GM18870 (cell line): ENCODE measurements at regions not wholly inside any gene's neighbourhood (a gene's known extent, or its start where the extent isn't known, plus 50 kb on each side); places are given as distances from the start of the nearest gene placed in this dataset.
A peak's percentile ranks its signal among the peaks of the same experiment; 100 is the strongest.
"Not testable (repeated sequence)": the region's sequence is repeated elsewhere in the genome, so short reads cannot be mapped to it uniquely, and the experiment has no call there.

Source experiments
- ATAC-seq: cut with Tn5 transposase; IDR thresholded peaks from one replicate; pipeline ENCODE4 v1.9.1; 2021; ENCODE audit warnings: moderate library complexity; ENCODE audit not compliant: unreplicated experiment

DNA sequence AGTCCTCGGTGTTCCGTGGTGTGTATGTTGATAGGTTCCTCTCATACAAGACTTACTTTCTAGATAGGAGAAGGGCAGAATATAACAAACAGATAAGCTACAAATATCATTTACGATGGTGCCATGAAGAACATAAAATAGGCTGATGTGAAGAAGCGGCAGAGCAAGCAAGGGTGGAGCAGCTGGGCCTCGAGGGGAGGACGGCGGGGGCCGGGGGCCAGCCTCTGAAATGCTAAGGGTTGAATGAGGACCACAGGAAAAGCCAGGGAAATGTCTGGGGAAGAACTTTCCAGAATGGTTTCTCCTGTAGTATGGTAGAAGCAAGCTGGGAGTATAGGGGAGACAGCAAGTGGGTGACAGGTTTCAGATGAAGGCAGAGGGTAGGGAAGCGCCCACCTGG, 529.5 kb downstream of the LIG4 start:
- ATAC-seq, result no peak

GRCh38 chr13:107681600-107681999, 533.7 kb downstream of the LIG4 start:
- ATAC-seq, result no peak

DNA sequence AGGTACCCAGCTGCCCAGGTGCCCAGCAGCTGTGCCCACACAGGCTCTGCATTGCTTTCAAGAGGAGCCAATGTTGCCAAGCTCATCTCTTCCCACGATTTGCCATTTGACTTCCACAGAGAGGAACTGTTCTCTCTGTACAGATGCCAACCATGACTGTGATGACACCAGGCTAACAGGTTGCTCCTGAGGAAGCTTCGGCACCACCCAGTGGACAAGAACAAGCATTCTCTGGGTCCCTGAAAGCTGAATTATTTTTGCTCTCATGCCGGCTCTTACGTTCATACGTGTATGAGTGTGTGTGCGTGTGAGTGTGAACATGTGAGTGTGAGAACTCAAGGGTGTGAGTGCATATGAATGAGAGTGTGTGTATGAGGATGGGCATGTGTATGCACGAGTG, 535.2 kb downstream of the LIG4 start:
- no peak for ATAC-seq

- no peak for ATAC-seq
Measured at GRCh38 chr13:107678075-107678689, 537.2 kb downstream of the LIG4 start.

- no peak for ATAC-seq
Measured at GRCh38 chr13:107675847-107676550, 539.3 kb downstream of the LIG4 start.

DNA sequence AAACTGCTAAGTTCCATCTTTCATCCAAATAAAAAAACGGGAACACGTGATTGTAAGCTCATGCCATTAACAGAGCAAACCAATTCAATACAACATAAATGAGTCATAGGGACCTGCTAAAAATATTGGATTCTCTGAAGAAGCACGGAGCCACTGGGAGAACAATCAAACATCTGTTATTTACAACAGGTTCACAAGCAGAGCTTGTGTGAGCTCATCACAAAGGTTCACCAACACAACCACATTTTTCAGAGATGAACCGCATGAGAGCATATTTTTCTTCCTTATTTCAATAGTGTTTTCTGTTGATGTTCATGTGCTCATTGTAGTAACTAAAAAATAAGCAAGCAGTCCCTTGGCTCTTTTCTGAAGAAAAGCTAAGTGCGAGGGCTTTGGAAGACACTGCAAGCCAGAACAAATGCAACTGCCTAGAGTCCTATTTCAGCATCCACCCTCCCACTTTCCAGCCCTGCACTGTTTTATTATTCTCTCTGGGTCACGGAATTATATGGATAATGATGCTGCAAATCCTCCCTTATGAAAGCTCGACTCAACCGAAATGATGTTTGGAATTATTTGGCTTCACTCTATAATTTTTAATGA, 545.8 kb downstream of the LIG4 start:
- no peak for ATAC-seq

GRCh38 chr13:107665926-107666458, 549.3 kb downstream of the LIG4 start:
- no peak for ATAC-seq

GRCh38 chr13:107650081-107650701, 565.1 kb downstream of the LIG4 start:
- peak; percentile 76 for ATAC-seq

DNA sequence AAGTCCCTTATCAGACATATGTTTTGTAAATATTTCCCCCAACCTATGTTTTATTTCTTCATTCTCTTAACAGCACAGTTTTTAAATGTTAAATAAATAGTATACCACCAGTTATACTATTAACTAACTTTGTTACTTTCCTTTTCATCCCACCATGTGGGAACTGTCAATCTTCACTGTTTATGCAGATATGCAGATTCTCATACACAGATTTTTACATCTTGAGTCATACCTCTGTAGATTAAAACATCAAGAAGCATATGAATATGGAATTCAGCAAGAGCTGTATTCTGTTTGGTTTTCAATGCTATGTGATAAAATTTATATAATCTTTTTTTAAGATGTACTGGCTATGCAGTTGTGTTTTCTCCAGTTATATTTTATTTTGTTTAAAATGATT, 566.3 kb downstream of the LIG4 start:
- ATAC-seq, result no peak

GRCh38 chr13:107644136-107644535, 571.2 kb downstream of the LIG4 start:
- no peak for ATAC-seq

GRCh38 chr13:107643615-107644014, 571.7 kb downstream of the LIG4 start:
- ATAC-seq, result no peak

- no peak for ATAC-seq
Measured at GRCh38 chr13:107642831-107643230, 572.5 kb downstream of the LIG4 start.

DNA sequence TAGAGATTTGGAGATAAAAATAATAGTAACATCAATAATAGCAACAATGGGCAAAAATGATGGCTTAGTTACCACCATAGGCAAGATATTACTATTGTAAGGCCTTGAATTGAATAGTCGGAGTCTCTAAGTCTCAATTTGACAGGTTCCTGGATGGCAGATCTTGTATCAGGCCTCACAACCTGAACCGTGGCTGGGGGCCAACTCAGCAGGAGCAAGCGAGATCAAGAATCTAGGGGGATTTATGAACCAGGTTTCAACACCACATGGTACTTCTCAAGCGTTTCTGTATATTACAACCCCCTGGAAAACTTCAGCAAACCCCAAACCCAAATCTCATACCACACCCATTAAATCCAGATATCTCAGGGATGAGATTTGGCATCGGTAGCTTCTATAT, 573.8 kb downstream of the LIG4 start:
- ATAC-seq, result no peak

GRCh38 chr13:107625648-107626047, 589.7 kb downstream of the LIG4 start:
- no peak for ATAC-seq

DNA sequence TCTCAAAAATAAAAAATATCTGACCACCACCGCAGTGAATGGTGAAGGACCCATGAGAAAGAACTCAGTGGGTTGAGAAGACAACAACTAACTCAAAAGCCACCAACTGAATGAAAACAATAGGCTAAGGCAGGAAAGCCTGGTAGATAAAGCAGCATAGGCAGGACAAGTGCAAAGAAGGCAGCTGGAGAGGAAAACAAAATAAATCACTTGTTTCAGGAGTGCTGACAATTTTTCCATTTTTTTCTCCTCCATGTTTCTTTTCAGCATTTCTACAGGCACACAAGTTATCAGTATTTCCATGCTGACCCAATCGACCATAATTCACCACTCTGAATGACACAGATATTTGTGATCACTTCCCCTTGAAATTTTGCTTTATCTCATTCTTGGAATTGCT, 597.8 kb downstream of the LIG4 start:
- no peak for ATAC-seq

DNA sequence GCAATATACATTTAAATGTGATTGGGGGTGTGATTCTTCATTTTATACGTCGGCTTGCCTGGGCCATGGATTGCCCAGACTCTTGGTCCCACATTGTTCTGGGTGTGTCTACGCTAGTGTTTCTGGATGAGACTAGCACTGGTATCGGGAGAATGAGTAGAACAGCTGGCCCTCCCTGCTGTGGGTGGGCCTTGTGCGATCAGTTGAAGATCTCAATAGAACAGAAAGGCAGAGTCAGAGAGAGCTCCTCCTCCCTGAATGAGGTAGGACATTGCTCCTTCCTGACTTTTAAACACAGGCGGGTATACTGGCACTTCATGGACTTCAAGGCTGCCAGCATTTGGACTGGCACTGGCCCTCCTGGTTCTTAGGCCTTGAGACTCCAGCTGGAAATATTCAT, 603.0 kb downstream of the LIG4 start:
- ATAC-seq, result no peak

DNA sequence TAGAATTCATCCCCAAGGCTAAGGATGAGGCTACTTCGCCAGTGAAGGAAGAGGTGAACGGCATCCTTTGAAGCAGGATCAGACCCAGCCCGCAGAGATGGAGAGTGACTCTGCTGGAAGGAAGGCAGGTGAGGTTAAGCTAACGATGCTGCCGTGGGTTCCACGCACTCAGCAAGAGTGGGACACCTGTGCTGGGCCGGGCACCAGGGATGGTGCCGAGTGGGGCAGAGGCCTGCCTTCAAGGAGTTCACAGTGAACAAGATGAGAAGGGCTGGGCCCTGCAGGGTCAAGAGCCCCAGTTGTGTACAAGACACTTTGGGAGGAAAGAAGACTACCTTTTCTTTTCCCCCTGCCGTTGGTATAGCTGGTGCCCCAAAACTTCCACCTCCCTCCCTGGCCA, 606.6 kb downstream of the LIG4 start:
- no peak for ATAC-seq

DNA sequence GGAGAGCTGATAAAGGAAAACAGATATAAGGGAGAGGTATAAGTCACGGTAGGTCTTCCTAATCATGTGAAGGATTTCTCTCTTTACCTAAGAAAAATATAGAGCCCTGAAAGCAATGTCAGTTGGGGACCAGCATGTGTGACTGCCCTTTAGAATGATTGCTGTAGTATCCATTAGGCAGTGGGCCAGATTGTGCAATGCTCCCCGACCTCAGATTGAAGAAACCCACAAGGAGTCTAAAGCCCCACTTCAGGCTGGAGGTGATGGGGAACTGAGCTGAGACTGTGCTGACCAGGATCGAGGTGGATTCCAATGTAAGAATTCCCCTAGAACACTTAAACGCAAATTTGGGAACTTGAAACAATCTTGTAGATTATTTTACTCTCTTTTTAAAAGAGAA, 614.4 kb downstream of the LIG4 start:
- ATAC-seq, result no peak

- not testable (repeated sequence) for ATAC-seq
Measured at GRCh38 chr13:107596306-107596705, 619.0 kb downstream of the LIG4 start.

DNA sequence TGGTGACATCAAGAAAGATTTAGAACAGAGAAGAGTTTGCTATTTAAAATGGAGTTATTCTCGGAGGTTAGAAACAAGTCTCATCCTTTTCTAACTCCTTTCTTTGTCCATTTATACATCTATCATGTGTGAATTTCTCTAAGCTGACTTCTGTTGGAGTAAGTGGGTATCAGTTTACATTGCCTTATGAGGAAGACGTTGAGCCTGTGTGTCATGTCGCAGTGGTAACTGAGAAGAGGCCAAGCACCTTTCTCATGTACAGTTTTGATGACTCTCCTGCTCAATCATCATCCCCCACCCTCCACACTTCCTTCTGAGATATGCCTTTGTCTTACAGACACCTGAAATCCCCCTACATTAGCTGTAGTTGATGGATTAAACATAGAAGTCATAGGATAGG, 624.8 kb downstream of the LIG4 start:
- no peak for ATAC-seq

DNA sequence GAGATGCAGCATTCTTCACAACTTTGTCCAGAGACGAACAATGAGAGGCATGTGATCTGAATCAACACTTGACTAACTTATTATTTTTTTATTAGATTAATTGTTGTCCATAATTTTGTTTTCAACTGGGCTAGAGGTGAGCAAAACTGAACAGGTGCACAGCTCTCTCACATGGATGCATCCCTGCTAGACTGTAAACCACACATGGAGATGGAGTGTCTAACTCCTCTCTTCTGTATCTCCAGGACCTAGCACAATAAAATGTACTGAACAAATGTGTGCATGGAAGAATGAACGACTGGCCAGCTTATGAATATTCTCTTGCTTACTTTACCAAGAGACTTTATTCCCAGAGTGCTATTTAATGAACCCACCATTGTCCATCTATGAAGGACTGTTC, 627.7 kb downstream of the LIG4 start:
- no peak for ATAC-seq

DNA sequence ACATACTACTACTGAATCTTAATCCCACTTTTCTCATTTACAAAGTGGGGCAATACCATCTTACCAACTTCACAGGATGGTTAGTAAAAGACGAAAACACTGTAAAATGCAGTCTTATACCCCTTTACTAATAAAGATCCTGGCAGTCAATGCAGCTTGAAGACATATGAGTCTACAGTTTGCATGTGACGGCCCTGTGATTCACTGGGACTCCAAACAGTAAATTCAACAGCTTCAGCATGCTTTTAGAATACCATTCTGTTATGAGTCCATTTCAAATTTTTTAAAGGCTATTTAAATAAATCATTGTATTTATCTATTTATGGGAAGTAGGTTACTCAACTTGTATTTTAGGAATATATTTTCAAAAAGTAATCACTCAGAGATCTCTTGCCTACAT, 629.1 kb downstream of the LIG4 start:
- ATAC-seq, result no peak
